Iris pigment epithelial cell (primary cell): ENCODE measurements at regions not wholly inside any gene's neighbourhood (a gene's known extent, or its start where the extent isn't known, plus 50 kb on each side); places are given as distances from the start of the nearest gene placed in this dataset.
"Not testable (repeated sequence)": the region's sequence is repeated elsewhere in the genome, so short reads cannot be mapped to it uniquely, and the experiment has no call there.

Experiments
- DNase-seq: peaks from one replicate; pipeline ENCODE4 v3.0.0-alpha.2; 2011; ENCODE audit warnings: low read depth

GRCh38 chr12:78338054-78338785 lies 507.5 kb downstream of the NAV3 start:
- no peak for DNase-seq

- no peak for DNase-seq
These were observed 509.7 kb downstream of the NAV3 start for GRCh38 chr12:78340406-78340805.

GRCh38 chr12:78343657-78344056 lies 513.0 kb downstream of the NAV3 start:
- peak; percentile 2 for DNase-seq

- DNase-seq = peak; percentile 36
These were observed 505.1 kb upstream of the SYT1 start for GRCh38 chr12:78359520-78359919.

- DNase-seq = no peak
These were observed 502.9 kb upstream of the SYT1 start for GRCh38 chr12:78361683-78362082.

- DNase-seq = no peak
These were observed 493.3 kb upstream of the SYT1 start for GRCh38 chr12:78371284-78371683.

- no peak for DNase-seq
These were observed 489.1 kb upstream of the SYT1 start for GRCh38 chr12:78375461-78375860.

GRCh38 chr12:78376257-78376656 lies 488.3 kb upstream of the SYT1 start:
- DNase-seq = peak; percentile 2

- not testable (repeated sequence) for DNase-seq
These were observed 485.5 kb upstream of the SYT1 start for GRCh38 chr12:78379065-78379464.

GRCh38 chr12:78383414-78383813 lies 481.2 kb upstream of the SYT1 start:
- DNase-seq = no peak

- no peak for DNase-seq
These were observed 480.0 kb upstream of the SYT1 start for GRCh38 chr12:78384541-78384940.

GRCh38 chr12:78385541-78385940 lies 479.0 kb upstream of the SYT1 start:
- DNase-seq = peak; percentile 11

GRCh38 chr12:78386871-78387270 lies 477.7 kb upstream of the SYT1 start:
- no peak for DNase-seq

- DNase-seq = no peak
These were observed 476.9 kb upstream of the SYT1 start for GRCh38 chr12:78387721-78388120.

- no peak for DNase-seq
These were observed 476.1 kb upstream of the SYT1 start for GRCh38 chr12:78388461-78388860.

GRCh38 chr12:78390920-78391319 lies 473.7 kb upstream of the SYT1 start:
- no peak for DNase-seq

- DNase-seq = peak; percentile 26
These were observed 471.7 kb upstream of the SYT1 start for GRCh38 chr12:78392918-78393317.

- DNase-seq = no peak
These were observed 468.6 kb upstream of the SYT1 start for GRCh38 chr12:78395961-78396360.

- DNase-seq = no peak
These were observed 468.0 kb upstream of the SYT1 start for GRCh38 chr12:78396538-78396937.

GRCh38 chr12:78398750-78399149 lies 465.8 kb upstream of the SYT1 start:
- DNase-seq = no peak

GRCh38 chr12:78402366-78403134 lies 462.0 kb upstream of the SYT1 start:
- no peak for DNase-seq

GRCh38 chr12:78403136-78403535 lies 461.4 kb upstream of the SYT1 start:
- DNase-seq = peak; percentile 81

GRCh38 chr12:78403681-78404080 lies 460.9 kb upstream of the SYT1 start:
- DNase-seq = peak; percentile 84

- no peak for DNase-seq
These were observed 458.4 kb upstream of the SYT1 start for GRCh38 chr12:78406213-78406612.
